Kasumi-1 (cell line): ENCODE measurements at regions not wholly inside any gene's neighbourhood (a gene's known extent, or its start where the extent isn't known, plus 50 kb on each side); places are given as distances from the start of the nearest gene placed in this dataset.
"Not testable (repeated sequence)": the region's sequence is repeated elsewhere in the genome, so short reads cannot be mapped to it uniquely, and the experiment has no call there.

Experiments used
- DNase-seq, 2 experiments: peaks; one replicate each; lab custom pipeline; 2025; lab: John Stamatoyannopoulos, UW

GRCh38 chr5:153258469-153258868 lies 232.0 kb upstream of the GRIA1 start:
- DNase-seq: no peak

GRCh38 chr5:153267506-153267905 lies 223.0 kb upstream of the GRIA1 start:
- no peak for DNase-seq

- no peak for DNase-seq
Observed at GRCh38 chr5:153275695-153276094, 214.8 kb upstream of the GRIA1 start.

- peak; percentile 26 to 36 for DNase-seq
Observed at GRCh38 chr5:153276151-153276550, 214.3 kb upstream of the GRIA1 start.

- DNase-seq: not testable (repeated sequence)
Observed at GRCh38 chr5:153296251-153296844, 194.1 kb upstream of the GRIA1 start.

GRCh38 chr5:153299891-153300290 lies 190.6 kb upstream of the GRIA1 start:
- no peak for DNase-seq

GRCh38 chr5:153308282-153308681 lies 182.2 kb upstream of the GRIA1 start:
- DNase-seq: no peak

GRCh38 chr5:153318556-153318955 lies 171.9 kb upstream of the GRIA1 start:
- DNase-seq: no peak

GRCh38 chr5:153321478-153321877 lies 169.0 kb upstream of the GRIA1 start:
- no peak for DNase-seq

GRCh38 chr5:153340139-153340538 lies 150.3 kb upstream of the GRIA1 start:
- DNase-seq: no peak

- no peak for DNase-seq
Observed at GRCh38 chr5:153340738-153341137, 149.7 kb upstream of the GRIA1 start.

- no peak for DNase-seq
Observed at GRCh38 chr5:153342487-153342886, 148.0 kb upstream of the GRIA1 start.

GRCh38 chr5:153347611-153348010 lies 142.9 kb upstream of the GRIA1 start:
- no peak for DNase-seq

GRCh38 chr5:153350175-153350883 lies 140.1 kb upstream of the GRIA1 start:
- DNase-seq: no peak

GRCh38 chr5:153352685-153353219 lies 137.7 kb upstream of the GRIA1 start:
- no peak for DNase-seq

- DNase-seq: no peak
Observed at GRCh38 chr5:153357493-153358112, 132.9 kb upstream of the GRIA1 start.

GRCh38 chr5:153358315-153358976 lies 132.0 kb upstream of the GRIA1 start:
- no peak for DNase-seq

- DNase-seq: no peak
Observed at GRCh38 chr5:153360860-153361259, 129.6 kb upstream of the GRIA1 start.

GRCh38 chr5:153361735-153362409 lies 128.6 kb upstream of the GRIA1 start:
- DNase-seq: no peak

GRCh38 chr5:153365547-153365946 lies 124.9 kb upstream of the GRIA1 start:
- no peak for DNase-seq

- DNase-seq: no peak
Observed at GRCh38 chr5:153367466-153367865, 123.0 kb upstream of the GRIA1 start.
